ENCODE measurements at regions not wholly inside any gene's neighbourhood (a gene's known extent, or its start where the extent isn't known, plus 50 kb on each side); places are given as distances from the start of the nearest gene placed in this dataset.

DNA sequence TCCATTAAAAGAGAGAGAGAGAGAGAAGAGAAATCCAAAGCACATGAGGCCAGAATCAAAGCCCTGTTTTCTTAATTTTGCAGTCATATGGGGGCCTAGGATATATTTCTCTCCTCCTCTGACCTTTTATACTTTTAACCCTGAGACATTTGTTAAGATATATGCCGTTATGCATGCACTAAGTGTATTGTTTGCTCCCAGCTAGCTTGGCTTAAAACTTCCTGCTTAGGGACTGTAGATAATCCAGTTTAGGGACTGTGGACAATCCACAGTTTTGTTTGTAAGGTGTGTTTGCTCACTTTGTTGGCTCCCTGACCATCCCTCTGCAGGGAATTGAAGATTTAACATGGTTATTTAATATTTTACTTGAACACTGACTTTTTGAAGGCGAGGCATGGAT lies 166.3 kb upstream of the TSHZ2 start:
- no peak overlapping the region for H3K4me3 ChIP-seq
- no peaks in the 10 kb centered on the region for H3K4me1 ChIP-seq
- no peak for TF ChIP-seq POLR2A (IDR thresholded peaks at IDR 0.05)
- no peak for TF ChIP-seq CTCF (IDR thresholded peaks at IDR 0.05)
- no peak overlapping the region for H3K27ac ChIP-seq
- no peaks in the 10 kb centered on the region for H3K9me3 ChIP-seq
- H3K27me3 ChIP-seq, result no peaks in the 10 kb centered on the region
- DNase-seq, result no peak
- no peaks in the 10 kb centered on the region for H3K36me3 ChIP-seq

DNA sequence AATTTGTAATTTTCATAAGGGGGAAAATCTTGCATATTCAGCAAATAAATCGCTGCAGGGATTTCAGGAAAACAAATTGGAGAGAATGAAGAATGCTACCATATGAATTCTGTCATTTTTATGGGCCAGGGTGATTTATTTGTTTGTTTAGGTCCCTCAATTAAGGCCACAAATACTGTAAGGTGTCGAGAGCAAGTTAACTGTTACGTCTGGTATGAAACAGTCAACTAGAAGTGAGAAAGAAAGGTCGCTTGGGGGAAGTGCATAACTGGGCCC lies 166.9 kb upstream of the TSHZ2 start:
- no peaks in the 10 kb centered on the region for H3K9me3 ChIP-seq
- no peaks in the 10 kb centered on the region for H3K36me3 ChIP-seq
- no peaks in the 10 kb centered on the region for H3K4me1 ChIP-seq
- TF ChIP-seq POLR2A (IDR thresholded peaks at IDR 0.05) (no peak), CTCF (IDR thresholded peaks at IDR 0.05) (no peak)
- H3K27me3 ChIP-seq, result no peaks in the 10 kb centered on the region
- no peak overlapping the region for H3K4me3 ChIP-seq
- H3K27ac ChIP-seq, result no peak overlapping the region
- no peak for DNase-seq

GRCh38 chr20:52804497-52805295 lies 167.5 kb upstream of the TSHZ2 start:
- Histone ChIP-seq H3K9me3 (no peaks in the 10 kb centered on the region), H3K27ac (no peak overlapping the region), H3K4me3 (no peak overlapping the region), H3K27me3 (no peaks in the 10 kb centered on the region), H3K36me3 (no peaks in the 10 kb centered on the region), H3K4me1 (no peaks in the 10 kb centered on the region)
- no peak for DNase-seq
- no peak for TF ChIP-seq POLR2A (IDR thresholded peaks at IDR 0.05)
- no peak for TF ChIP-seq CTCF (IDR thresholded peaks at IDR 0.05)

GRCh38 chr20:52801628-52802006 lies 170.5 kb upstream of the TSHZ2 start:
- Histone ChIP-seq H3K4me1 (no peaks in the 10 kb centered on the region), H3K9me3 (no peaks in the 10 kb centered on the region), H3K36me3 (no peaks in the 10 kb centered on the region), H3K27me3 (no peaks in the 10 kb centered on the region), H3K4me3 (no peak overlapping the region), H3K27ac (no peak overlapping the region)
- no peak for DNase-seq
- TF ChIP-seq CTCF (IDR thresholded peaks at IDR 0.05), result no peak
- TF ChIP-seq POLR2A (IDR thresholded peaks at IDR 0.05), result no peak

- no peaks in the 10 kb centered on the region for H3K9me3 ChIP-seq
- TF ChIP-seq CTCF (IDR thresholded peaks at IDR 0.05), result no peak
- no peak overlapping the region for H3K27ac ChIP-seq
Observed at GRCh38 chr20:52800734-52801627, 171.2 kb upstream of the TSHZ2 start.

More at GRCh38 chr20:52800734-52801627, 171.2 kb upstream of the TSHZ2 start:
- Histone ChIP-seq H3K36me3 (no peaks in the 10 kb centered on the region), H3K4me3 (no peak overlapping the region), H3K4me1 (no peaks in the 10 kb centered on the region), H3K27me3 (no peaks in the 10 kb centered on the region)
- DNase-seq, result no peak

Data from Peyer's patch (tissue), 4 donors.